GM12878 (cell line): ENCODE measurements at regions not wholly inside any gene's neighbourhood (a gene's known extent, or its start where the extent isn't known, plus 50 kb on each side); places are given as distances from the start of the nearest gene placed in this dataset.

Experiments
- ATAC-seq: fragments of 200-7000 bp; cut with Tn5 transposase; 3 replicates; pipeline ENCODE4 v1.9.1; 2020; ENCODE audit warnings: mild to moderate bottlenecking, moderate library complexity
- BruUV-seq: library from RNA; stranded (reverse); fragments of 400-500 nt; replicated peaks from 2 replicates; lab custom pipeline; 2021; lab: Mats Ljungman, UMichigan
- CTCF ChIA-PET: fragments of 300-600 bp; sonication (Branson Sonifier 250); formaldehyde crosslinking; extraction: SDS; loops from one replicate; lab custom pipeline; 2021; ENCODE audit warnings: inconsistent platforms; lab: Yijun Ruan, JAX
- POLR2A ChIA-PET: fragments of 350-600 bp; formaldehyde crosslinking; extraction: SDS; loops from one replicate; lab custom pipeline; 2021; ENCODE audit warnings: inconsistent platforms; lab: Charles Lee
- RAD21 ChIA-PET: fragments of 300-600 bp; sonication (Branson Sonifier 250); formaldehyde crosslinking; loops from one replicate; lab custom pipeline; 2023; ENCODE audit warnings: antibody characterized with exemption; ENCODE audit not compliant: unreplicated experiment; lab: Charles Lee
- SMC1A ChIA-PET: fragments of 300-600 bp; sonication (Branson Sonifier 250); formaldehyde crosslinking; loops from one replicate; lab custom pipeline; 2023; ENCODE audit not compliant: unreplicated experiment, uncharacterized antibody; lab: Charles Lee
- DNase-seq: peaks from one replicate; pipeline ENCODE4 v3.0.0-alpha.2; 2011; ENCODE audit warnings: low read depth, low spot score
- FAIRE-seq: peaks from 3 replicates; lab custom pipeline; 2011; peaks lifted over from hg19 to GRCh38; lab: Jason Lieb, UNC
- H2AFZ ChIP-seq: 2 replicates; pipeline ENCODE4 v1.6.0; 2011; ENCODE audit warnings: low read depth, low read length, control low read depth; ENCODE audit not compliant: control insufficient read depth
- H3K27ac ChIP-seq: 2 replicates; pipeline ENCODE4 v1.5.1; 2011; ENCODE audit warnings: control low read depth; ENCODE audit not compliant: control insufficient read depth, insufficient read depth
- H3K27me3 ChIP-seq, 2 experiments: replicated peaks in 1 of 2; 2 replicates each; pipeline versions ENCODE4 v1.6.0 to v1.6.1; 2011; ENCODE audit warnings: low read length in 1 of 2; ENCODE audit not compliant: control insufficient read depth in 2 of 2, insufficient read depth in 2 of 2
- H3K36me3 ChIP-seq, 2 experiments: 2 replicates each; pipeline ENCODE4 v1.5.1; 2011; ENCODE audit warnings: low read length in 1 of 2; ENCODE audit not compliant: control insufficient read depth in 2 of 2, insufficient read depth in 2 of 2
- H3K4me1 ChIP-seq: 2 replicates; pipeline ENCODE4 v1.6.1; 2011; ENCODE audit warnings: mild to moderate bottlenecking, low read length, moderate library complexity, mixed read lengths; ENCODE audit not compliant: control insufficient read depth, insufficient read depth
- H3K4me2 ChIP-seq: 2 replicates; pipeline ENCODE4 v1.6.0; 2011; ENCODE audit warnings: control low read depth; ENCODE audit not compliant: control insufficient read depth, insufficient read depth
- H3K4me3 ChIP-seq: fragments of 200-600 bp; sonication (generic); 2 replicates; pipeline ENCODE4 v1.5.1; 2016
- H3K79me2 ChIP-seq: 2 replicates; pipeline ENCODE4 v1.6.0; 2011; ENCODE audit warnings: low read length; ENCODE audit not compliant: control insufficient read depth, insufficient read depth
- H3K9ac ChIP-seq: 2 replicates; pipeline ENCODE4 v1.8.0; 2011; ENCODE audit warnings: low read length, control low read depth, mixed read lengths; ENCODE audit not compliant: control insufficient read depth, insufficient read depth
- H3K9me3 ChIP-seq: replicated peaks from 3 replicates; pipeline ENCODE4 v1.5.1; 2011; ENCODE audit warnings: mild to moderate bottlenecking, low read length; ENCODE audit not compliant: control insufficient read depth, insufficient read depth
- H4K20me1 ChIP-seq: 2 replicates; pipeline ENCODE4 v1.6.0; 2011; ENCODE audit not compliant: control insufficient read depth, insufficient read depth
- ASH2L ChIP-seq: fragments of 300-600, 200-600 bp; sonication (generic); IDR thresholded peaks from 2 replicates; pipeline ENCODE4 v1.6.1; 2017; ENCODE audit warnings: low read depth, mild to moderate bottlenecking, borderline replicate concordance
- BCL11A ChIP-seq: IDR thresholded peaks from 2 replicates; pipeline ENCODE4 v1.6.1; 2011; ENCODE audit warnings: low read depth, low read length
- EED ChIP-seq: sonication (generic); IDR thresholded peaks from 2 replicates; pipeline ENCODE4 v1.6.1; 2016; ENCODE audit warnings: antibody characterized with exemption, low read depth
- MTA3 ChIP-seq: IDR thresholded peaks from 2 replicates; pipeline ENCODE4 v1.6.1; 2012; ENCODE audit warnings: low read length, inconsistent platforms, borderline replicate concordance
- NFIC ChIP-seq: IDR thresholded peaks from 2 replicates; pipeline ENCODE4 v1.6.1; 2012; ENCODE audit warnings: low read depth, mild to moderate bottlenecking, inconsistent platforms, low read length, moderate library complexity
- PAX8 ChIP-seq: fragments of 450-650 bp; IDR thresholded peaks from 2 replicates; pipeline ENCODE4 v1.6.1; 2017; ENCODE audit warnings: mild to moderate bottlenecking, moderate library complexity
- POU2F2 ChIP-seq: IDR thresholded peaks from 3 replicates; pipeline ENCODE4 v1.6.1; 2011; ENCODE audit warnings: low read depth, mild to moderate bottlenecking, low read length, borderline replicate concordance
- RBBP5 ChIP-seq: fragments of 200-600 bp; sonication (generic); conservative IDR thresholded peaks from 2 replicates; pipeline ENCODE4 v1.6.1; 2016
- RELB ChIP-seq: fragments of 450-650 bp; IDR thresholded peaks from 2 replicates; pipeline ENCODE4 v1.6.1; 2017; ENCODE audit warnings: low read depth, mild to moderate bottlenecking, moderate library complexity
- SPI1 ChIP-seq: IDR thresholded peaks from 2 replicates; pipeline ENCODE4 v1.6.1; 2011; ENCODE audit warnings: low read depth, mild to moderate bottlenecking, low read length, moderate library complexity, borderline replicate concordance; ENCODE audit not compliant: insufficient read depth
- SUPT20H ChIP-seq: IDR thresholded peaks from 2 replicates; pipeline ENCODE4 v1.6.1; 2011; ENCODE audit warnings: low read depth, mild to moderate bottlenecking, low read length, moderate library complexity, borderline replicate concordance; ENCODE audit not compliant: control insufficient read depth
- TAF1 ChIP-seq: IDR thresholded peaks from 2 replicates; pipeline ENCODE4 v1.6.1; 2011; ENCODE audit warnings: mild to moderate bottlenecking, low read depth, low read length, borderline replicate concordance
- TBL1XR1 ChIP-seq: IDR thresholded peaks from 2 replicates; pipeline ENCODE4 v1.6.1; 2012; ENCODE audit warnings: low read depth, low read length, improper control_type of control experiment
- USF2 ChIP-seq: IDR thresholded peaks from 2 replicates; pipeline ENCODE4 v1.6.1; 2011; ENCODE audit warnings: low read depth, low read length, improper control_type of control experiment, borderline replicate concordance
- WRNIP1 ChIP-seq: IDR thresholded peaks from 2 replicates; pipeline ENCODE4 v1.6.1; 2011; ENCODE audit warnings: low read depth, low read length, improper control_type of control experiment, borderline replicate concordance
- ZNF274 ChIP-seq: IDR thresholded peaks from one replicate; pipeline ENCODE4 v1.8.0; 2011; ENCODE audit not compliant: insufficient read length, insufficient read depth
- WGBS: methylation state at CpG from one replicate; pipeline ENCODE4 v1.1.6; 2016; ENCODE audit warnings: low lambda C conversion rate; ENCODE audit not compliant: insufficient replicate concordance, insufficient coverage; ENCODE audit errors: missing lambda C conversion rate; 5-methylcytosine and 5-hydroxymethylcytosine counted together
- in situ Hi-C: fragments of 300-500 bp; cut with MboI; formaldehyde crosslinking; loops from 9 replicates; pipeline ENCODE4 v1.14.3; 2018; ENCODE audit warnings: mixed read lengths
- intact Hi-C: fragments of 100-400 bp; cut with micrococcal nuclease; formaldehyde crosslinking; loops from one replicate; pipeline ENCODE4 v1.14.2; 2022; ENCODE audit not compliant: unreplicated experiment
- TF ChIP-seq, protein P1 (sequence below): fragments of 450-650 bp; IDR thresholded peaks from 2 replicates; pipeline ENCODE4 v1.6.1; 2017; ENCODE audit warnings: mild to moderate bottlenecking, moderate library complexity

DNA sequence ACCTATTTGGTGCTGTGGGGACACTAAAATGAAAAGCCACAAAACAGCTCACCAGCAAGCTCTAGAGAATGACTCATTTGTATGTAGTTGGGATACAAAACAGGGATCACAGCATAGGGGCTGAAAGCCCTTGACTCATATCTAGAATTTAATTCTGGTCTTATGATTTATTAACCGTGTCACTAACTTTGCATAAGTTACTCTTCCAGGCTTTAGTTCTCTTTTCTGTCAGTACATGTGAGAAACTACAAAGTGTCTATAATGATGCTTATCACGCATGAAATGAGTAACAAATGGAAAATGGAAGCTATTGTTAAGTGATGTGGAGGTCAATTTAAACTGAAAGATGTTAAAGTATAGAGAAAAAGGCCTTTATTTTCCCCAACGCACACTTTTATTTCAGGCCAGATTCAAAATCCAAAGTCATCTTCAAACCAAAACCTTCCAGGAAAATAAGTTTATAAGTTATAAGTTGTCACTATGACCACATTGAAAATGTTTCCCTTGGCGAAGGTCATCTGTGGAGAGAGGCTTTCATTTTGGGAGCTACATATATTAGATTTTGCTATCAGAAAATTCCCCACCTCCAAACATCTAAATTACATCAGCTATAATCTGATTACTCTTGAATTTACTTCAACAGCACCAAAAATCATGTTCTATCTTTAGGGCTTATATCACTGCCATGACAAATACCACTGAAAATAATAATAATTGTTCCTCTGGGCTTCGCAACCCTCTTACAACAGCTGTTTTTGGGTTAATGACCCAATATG, 430.5 kb downstream of the MRPL39 start:
- H2AFZ ChIP-seq = no peak overlapping the region
- 10% methylated on average over 5 of the region's 5 CpGs for WGBS
- no peaks in the 10 kb centered on the region for H4K20me1 ChIP-seq
- peak; percentile 87 for DNase-seq
- ATAC-seq = peak; percentile 92
- no TSS peak for BruUV-seq
- H3K9me3 ChIP-seq = peaks cover 4% of the 10 kb centered on the region; the same call in 2 of the 3 replicates
- ChIA-PET POLR2A (interaction anchor here (0.9 kb wide), 1 partner anchor 35 kb away, joined by 3 read pairs; no protein-coding TSS in a partner anchor), RAD21 (interaction anchor here (0.8 to 2.8 kb wide), 5 partner anchors 12 to 280 kb away, joined by 3 to 20 read pairs (median 4); no protein-coding TSS in a partner anchor), SMC1A (interaction anchor here (0.6 to 2.8 kb wide), 13 partner anchors 10 to 279 kb away, joined by 3 to 33 read pairs (median 4); no protein-coding TSS in a partner anchor), CTCF (interaction anchor here (0.9 to 2.2 kb wide), 6 partner anchors 9 to 280 kb away, joined by 3 to 14 read pairs (median 5); no protein-coding TSS in a partner anchor)
- in situ Hi-C loops = loop anchor here (10.0 kb wide), 1 partner anchor 282 kb away; no protein-coding TSS in a partner anchor
- no peaks in the 10 kb centered on the region for H3K36me3 ChIP-seq
- H3K9ac ChIP-seq = no peak overlapping the region
- H3K4me2 ChIP-seq = peak overlapping the region; percentile 33
- H3K79me2 ChIP-seq = no peaks in the 10 kb centered on the region
- intact Hi-C loops = loop anchor here (1.0 to 10.0 kb wide), 7 partner anchors 11 to 388 kb away; no protein-coding TSS in a partner anchor
- no peaks in the 10 kb centered on the region for H3K27me3 ChIP-seq
- FAIRE-seq = peak; percentile 65
- peak overlapping the region; percentile 58; the same call in 1 of the 2 replicates for H3K27ac ChIP-seq
- peaks cover 12% of the 10 kb centered on the region for H3K4me1 ChIP-seq
- no peak overlapping the region for H3K4me3 ChIP-seq
- TF ChIP-seq SUPT20H (no peak), ASH2L (no peak), USF2 (no peak), POU2F2 (peak; percentile 91; the same call in 2 of the 3 replicates), RELB (peak; percentile 92), TAF1 (no peak), ZNF274 (no peak), TBL1XR1 (peak; percentile 66; the same call in 1 of the 2 replicates), NFIC (peak; percentile 97), PAX8 (no peak), MTA3 (peak; percentile 63; the same call in 1 of the 2 replicates), SPI1 (no peak), EED (peak; percentile 67), RBBP5 (no peak), BCL11A (peak; percentile 87), WRNIP1 (no peak)
- TF ChIP-seq, protein P1, sequence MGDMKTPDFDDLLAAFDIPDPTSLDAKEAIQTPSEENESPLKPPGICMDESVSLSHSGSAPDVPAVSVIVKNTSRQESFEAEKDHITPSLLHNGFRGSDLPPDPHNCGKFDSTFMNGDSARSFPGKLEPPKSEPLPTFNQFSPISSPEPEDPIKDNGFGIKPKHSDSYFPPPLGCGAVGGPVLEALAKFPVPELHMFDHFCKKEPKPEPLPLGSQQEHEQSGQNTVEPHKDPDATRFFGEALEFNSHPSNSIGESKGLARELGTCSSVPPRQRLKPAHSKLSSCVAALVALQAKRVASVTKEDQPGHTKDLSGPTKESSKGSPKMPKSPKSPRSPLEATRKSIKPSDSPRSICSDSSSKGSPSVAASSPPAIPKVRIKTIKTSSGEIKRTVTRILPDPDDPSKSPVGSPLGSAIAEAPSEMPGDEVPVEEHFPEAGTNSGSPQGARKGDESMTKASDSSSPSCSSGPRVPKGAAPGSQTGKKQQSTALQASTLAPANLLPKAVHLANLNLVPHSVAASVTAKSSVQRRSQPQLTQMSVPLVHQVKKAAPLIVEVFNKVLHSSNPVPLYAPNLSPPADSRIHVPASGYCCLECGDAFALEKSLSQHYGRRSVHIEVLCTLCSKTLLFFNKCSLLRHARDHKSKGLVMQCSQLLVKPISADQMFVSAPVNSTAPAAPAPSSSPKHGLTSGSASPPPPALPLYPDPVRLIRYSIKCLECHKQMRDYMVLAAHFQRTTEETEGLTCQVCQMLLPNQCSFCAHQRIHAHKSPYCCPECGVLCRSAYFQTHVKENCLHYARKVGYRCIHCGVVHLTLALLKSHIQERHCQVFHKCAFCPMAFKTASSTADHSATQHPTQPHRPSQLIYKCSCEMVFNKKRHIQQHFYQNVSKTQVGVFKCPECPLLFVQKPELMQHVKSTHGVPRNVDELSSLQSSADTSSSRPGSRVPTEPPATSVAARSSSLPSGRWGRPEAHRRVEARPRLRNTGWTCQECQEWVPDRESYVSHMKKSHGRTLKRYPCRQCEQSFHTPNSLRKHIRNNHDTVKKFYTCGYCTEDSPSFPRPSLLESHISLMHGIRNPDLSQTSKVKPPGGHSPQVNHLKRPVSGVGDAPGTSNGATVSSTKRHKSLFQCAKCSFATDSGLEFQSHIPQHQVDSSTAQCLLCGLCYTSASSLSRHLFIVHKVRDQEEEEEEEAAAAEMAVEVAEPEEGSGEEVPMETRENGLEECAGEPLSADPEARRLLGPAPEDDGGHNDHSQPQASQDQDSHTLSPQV = peak; percentile 64; the same call in 1 of the 2 replicates
